GM19324 (cell line): ENCODE measurements at regions not wholly inside any gene's neighbourhood (a gene's known extent, or its start where the extent isn't known, plus 50 kb on each side); places are given as distances from the start of the nearest gene placed in this dataset.
"Not testable (repeated sequence)": the region's sequence is repeated elsewhere in the genome, so short reads cannot be mapped to it uniquely, and the experiment has no call there.

ENCODE experiments used
- ATAC-seq: cut with Tn5 transposase; IDR thresholded peaks from one replicate; pipeline ENCODE4 v1.9.1; 2021; ENCODE audit warnings: mild to moderate bottlenecking, moderate library complexity; ENCODE audit not compliant: unreplicated experiment, low FRiP score

DNA sequence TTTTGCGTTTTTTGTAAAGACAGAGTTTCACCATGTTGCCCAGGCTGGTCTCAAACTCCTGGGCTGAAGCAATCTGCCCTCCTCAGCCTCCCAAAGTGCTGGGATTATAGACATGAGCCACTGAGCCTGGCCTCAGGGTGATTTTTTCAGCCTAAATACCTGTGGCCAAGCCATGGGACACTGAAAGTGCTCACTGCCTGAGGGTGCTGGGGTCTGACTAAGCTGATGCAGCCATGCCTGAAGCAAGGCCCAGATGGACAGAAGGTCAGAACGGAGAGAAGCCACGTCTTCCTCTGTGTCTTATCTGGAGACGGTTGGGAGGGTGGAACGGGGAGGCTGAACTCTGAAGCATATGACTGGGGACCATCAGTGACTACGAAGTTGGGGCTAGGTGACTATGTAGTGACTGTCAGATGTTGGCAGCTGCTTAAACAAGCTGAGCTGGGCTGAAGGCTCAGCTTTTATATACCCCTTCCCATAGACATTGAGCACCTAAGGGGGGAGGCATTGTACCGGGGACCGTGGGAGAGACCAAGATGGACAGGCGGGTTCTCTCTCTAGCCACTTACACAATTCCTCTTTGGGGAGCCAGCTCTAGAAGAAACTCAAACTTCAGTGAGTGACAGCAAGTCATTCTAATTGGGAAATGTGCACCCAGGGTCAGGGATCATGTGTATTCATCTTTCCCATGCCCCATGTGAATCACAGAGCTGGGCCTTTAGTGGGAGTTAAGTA is 73.3 kb upstream of the HABP2 start:
- no peak for ATAC-seq

DNA sequence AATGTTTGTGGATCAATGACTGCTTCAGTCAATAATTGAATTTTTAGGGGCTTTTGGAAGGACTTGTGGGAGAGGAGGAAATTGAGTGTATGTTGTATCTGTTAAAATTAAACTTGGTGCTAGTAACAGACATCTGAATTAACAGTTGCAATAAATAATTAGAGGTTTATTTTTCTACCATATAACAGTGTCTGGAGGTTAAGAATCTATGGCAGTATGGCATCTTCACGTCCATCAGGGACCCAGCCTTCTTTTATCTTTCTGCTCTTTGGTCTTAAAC is 72.8 kb upstream of the HABP2 start:
- ATAC-seq, result no peak

DNA sequence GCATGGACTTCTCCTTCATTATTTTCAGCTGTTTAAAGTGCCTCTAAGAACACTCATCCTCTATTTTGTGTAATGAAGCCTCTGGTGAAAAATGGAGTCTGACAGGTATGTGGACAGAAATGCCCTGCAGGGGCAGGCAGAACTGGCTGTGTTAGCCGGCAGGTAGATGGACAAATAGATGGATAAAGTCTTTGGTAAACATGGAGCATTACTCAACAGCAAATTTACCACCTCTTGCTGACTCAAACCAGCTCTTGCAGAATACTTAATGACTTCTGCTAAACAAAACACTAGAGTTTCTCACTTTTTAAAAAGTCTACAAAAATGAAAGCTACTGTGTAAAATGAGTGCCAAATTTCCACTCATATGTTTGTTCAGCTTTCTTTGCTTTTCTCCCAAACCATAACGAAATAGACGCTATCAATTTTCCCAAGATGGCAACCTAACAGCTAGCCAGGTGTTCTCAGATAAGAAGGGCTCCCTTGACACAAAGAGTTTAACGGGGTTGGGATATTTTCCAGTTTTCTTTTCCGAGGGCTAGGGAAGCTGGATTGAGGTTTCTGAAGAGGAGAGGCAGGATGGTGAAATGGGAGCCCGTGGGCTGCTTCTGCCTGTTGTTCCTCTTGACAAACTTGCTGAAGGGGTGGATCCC is 71.9 kb upstream of the HABP2 start:
- no peak for ATAC-seq

DNA sequence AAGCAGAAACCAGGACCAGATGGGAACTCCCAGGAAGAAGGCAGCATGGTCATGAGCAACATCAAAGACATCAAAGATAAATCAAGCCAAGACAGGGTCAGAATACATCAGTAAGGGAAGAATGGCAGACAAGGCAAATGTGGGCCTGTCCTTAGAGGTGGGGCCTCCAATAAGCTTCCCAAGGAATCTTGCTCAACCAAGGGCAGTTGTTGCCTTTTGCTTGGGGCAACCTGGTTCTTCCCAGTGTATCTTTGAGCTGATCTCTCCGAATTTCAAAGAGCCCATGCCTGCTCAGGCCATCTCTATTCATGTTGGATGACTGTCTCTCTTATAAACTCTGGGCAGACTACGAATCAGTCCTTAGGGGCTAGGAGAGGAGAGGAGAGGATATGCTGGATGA is 68.4 kb upstream of the HABP2 start:
- ATAC-seq, result no peak

DNA sequence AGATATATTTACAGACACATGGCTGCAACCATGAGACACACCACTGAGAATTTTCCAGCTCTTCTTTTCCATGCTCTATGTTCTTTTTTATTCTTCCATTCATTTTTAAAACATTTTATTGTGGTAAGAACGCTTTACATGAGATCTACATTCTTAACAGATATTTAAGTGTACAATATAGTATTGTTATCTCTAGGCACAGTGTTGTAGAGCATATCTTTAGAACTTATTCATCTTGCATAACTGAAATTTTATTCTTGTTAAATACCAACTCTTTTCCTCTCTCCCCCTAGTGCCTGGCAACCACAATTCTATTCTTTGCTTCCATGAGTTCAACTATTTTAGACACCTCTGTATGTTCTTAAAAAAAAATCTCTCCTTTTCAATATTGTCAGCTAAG is 67.1 kb upstream of the HABP2 start:
- ATAC-seq, result no peak

DNA sequence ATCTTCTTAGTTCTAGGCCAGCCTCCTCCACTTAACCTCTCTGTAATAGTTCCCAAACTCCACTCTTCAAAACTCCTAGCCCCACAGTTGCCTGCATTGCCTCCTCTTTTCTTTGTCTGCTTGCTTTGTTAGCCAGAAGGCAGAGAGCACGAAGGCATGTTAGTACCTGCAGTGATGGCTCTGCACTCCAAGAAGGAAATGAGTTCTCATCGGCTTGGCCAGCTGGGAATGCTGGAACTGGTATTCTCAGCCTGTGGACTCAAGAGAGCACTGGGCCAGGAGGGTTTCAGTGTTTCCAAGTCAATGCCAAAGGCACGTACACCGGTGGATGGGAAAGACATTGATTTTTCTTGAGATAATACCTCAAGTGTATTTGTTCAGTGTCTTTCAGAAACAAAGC is 66.3 kb upstream of the HABP2 start:
- no peak for ATAC-seq

DNA sequence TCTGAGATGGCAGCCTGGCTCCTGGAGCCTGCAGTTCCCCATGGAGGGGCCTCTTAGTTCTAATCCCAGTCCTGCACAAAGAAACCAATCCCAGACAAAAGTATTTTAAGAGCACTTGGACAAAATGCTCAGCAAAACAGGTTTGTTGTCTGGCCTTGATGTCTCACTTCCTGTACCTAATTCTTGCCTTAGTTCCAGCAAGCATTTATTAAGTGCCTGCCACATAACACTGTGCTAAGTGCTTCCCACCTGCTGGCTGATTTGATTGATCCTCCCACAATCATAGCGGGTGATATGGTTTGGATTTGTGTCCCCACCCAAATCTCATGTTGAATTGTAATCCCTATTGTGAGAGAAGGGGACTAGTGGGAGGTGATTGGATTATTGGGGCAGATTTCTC is 65.7 kb upstream of the HABP2 start:
- ATAC-seq, result no peak

DNA sequence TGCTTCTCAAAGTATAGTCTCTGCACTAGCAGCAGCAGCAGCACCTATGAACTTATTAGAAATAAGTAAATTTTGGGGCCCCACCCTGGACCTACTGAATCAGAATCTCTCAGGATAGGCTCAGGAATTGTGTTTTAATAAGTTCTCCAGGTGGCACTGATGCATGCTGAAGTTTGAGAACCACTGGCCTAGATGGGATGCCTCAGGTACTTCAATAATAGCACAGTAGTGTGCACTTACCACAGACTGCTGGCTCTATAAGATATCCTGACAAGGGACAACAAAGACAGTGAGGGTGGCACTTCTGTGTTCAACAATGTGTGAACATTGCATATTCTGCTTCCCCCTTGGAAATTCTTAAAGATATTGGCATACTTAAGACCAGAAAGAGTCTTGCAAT is 64.7 kb upstream of the HABP2 start:
- no peak for ATAC-seq

DNA sequence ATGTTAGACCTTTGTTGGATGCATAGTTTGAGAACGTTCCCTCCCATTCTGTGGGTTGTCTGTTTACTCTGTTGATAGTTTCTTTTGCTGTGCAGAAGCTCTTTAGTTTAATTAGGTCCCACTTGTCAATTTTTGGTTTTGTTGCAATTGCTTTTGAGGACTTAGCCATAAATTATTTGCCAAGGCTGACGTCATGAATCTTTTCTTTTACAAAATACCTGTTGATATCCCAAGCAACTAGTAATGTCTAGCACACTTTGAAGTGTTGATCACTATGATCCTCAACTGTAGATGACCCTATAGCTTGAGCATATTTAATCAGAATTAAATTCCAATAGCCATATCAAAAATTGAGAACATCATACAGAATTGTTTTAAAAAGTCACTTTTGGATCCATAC is 63.3 kb upstream of the HABP2 start:
- ATAC-seq, result not testable (repeated sequence)

DNA sequence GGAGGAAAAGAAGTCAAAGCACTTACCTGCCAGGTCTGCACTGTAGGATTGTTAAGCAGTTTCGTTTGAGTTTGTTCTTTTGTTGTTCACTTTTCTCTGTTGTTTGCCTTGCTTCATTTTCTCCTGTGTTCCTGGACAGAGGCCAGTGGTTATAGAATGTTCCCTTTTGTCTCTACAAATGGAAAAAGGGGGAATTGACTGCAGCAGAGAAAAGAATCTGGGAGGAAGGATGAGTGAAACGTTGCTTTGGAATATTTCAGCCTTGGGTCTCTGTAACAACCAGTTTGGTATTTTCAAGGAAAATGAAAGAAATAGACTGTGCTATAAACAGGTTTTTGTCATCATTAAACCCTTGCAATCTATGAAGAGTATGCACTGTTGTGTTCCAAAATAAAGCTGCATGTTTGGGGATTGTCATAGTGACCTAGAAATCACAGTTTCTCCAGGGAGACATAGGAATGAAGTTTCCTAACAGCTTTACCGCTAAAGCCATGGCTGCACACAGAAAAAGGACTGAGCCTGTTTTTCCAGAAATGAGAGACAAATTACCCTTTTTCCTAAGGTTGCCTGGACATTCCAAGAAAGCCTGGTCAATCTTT is 60.8 kb upstream of the HABP2 start:
- ATAC-seq, result no peak

DNA sequence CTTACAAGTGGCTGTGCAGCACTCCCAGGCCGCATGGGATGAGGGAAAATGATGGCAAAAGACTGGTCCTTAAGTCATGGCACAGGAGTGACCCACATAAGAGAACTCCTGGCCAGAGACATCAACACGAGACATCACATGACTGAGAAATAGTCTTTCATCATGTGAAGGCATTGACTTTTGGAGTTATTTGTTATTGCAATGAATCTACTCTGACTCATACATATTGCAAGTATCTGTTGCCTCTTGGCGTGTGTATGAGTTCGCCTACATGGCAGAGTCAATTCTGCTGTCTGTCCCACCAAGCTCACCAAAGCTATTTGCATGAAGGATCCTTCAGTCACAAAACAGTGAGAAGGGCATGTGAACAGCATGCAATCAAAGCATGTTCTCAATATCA is 59.7 kb upstream of the HABP2 start:
- ATAC-seq, result no peak

DNA sequence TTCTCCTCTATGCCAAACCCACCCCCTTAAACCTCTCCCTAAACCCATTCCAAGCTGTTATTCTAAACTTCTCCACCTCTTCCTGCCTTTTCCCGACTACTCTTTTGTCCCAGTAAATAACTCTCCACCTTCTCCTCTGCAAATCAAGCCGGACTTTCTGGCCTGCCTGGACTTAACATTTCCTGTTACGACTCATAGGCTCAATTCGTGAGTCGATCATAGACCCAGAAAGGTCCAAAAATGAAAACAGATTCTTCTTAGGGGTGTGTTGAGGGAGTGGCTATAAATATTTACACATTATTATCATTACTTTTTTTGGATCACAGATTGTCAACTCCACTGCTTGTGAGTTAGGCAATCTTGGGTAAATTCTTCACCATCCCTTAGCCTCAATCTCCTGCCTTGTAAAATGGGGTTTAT is 59.0 kb upstream of the HABP2 start:
- no peak for ATAC-seq

DNA sequence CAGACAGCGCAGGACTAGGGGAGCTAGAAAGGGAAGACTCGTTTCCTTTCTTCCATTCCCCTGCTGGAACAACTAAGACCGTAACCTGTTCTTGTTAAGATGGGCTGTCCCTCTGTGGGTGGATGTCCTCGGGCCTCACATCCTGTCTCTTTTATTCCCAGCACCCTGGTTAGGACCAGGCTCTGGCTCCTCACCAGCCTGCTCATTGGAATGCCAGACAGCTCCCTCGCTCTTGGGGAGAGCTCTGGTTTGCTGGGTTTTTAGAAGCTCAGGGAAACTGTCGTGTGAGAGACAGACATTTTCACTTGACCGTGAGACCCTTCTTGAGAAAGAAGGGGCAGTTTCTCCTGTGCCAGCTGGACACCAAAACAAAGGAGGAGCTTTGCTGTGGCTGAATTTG is 58.1 kb upstream of the HABP2 start:
- ATAC-seq, result no peak

DNA sequence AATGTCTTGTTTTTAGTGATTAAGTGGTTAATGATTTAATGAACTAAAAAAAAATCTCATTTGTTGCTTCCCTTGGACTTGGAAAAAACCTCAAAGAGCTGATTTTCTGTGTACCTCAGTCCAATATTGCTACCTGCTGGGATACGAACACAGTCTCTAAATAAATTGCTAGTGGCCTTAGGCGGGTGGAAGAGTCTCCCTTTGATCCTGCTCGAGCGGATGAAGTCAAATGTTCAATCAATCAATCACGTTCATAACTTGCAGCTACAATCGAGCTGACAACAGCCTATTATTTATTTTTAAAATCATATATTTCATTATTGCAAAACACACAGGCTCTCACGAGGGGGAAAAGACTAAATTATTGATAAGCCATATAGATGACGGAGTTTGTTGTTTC is 57.3 kb upstream of the HABP2 start:
- no peak for ATAC-seq

DNA sequence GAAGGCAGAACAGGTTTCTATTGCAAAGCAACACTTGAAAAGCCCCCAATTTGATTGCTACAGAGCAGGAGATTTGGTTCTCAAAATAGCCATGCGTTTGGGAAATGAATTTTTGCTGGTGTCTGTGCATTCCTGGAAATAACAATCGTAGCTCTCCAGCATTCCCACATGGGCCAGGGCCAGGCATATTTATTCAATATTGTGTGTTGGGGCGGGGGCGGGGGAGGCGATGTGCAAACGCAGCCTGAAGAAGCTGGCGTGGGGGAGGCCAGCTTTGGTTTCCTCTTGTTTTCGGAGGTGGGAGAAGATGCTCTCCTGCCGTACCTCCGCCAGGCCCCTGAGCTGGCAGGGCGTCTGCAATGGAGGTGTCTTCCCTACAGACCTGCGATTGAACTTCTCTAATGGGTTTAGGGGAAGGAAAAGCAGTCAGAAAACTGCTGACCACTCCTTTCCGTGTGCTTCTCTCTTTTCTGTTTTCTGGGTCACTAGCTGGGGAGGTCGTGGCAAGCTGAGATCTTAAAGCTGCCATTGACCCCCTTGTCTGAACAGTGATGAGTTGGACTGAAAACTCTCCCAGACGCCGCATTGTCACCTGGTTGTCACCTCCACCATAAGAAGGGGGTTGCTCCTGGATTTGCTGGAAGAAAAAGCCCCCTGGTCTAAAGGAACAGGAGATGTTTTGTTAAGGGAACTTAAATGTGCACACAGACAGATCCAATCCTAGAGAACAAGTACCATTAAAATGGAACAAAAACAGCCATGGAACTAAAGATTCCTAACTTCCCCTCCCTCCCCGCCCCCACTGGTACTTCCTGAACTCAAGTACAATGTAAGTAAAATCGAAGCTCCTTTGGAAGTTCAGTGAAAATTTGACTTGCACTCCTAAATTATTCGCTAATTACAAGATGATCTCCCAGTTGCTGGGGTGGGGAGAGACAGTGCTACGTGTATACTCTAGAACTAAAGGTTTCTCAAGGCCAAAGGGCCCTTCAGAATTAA is 56.4 kb upstream of the HABP2 start:
- ATAC-seq, result no peak

DNA sequence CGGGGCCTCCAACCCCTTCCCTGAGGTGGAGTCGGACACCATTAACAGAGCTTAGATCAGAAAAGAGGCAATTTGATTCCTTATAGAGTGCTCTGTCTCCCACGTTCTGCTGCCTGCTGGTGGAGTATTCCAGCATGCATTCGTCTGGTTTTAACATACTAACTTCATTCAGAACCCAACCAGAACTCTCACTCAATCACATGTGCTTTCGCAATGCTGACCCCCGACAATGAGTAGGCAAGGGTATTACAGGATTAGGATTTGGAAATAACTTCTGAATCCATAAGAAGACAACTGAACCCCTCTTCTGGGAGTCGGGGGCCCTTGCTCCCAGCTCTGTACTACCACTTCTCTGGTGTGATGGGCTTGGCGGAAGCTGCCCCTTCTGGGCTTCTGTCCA is 55.7 kb upstream of the HABP2 start:
- ATAC-seq, result no peak

DNA sequence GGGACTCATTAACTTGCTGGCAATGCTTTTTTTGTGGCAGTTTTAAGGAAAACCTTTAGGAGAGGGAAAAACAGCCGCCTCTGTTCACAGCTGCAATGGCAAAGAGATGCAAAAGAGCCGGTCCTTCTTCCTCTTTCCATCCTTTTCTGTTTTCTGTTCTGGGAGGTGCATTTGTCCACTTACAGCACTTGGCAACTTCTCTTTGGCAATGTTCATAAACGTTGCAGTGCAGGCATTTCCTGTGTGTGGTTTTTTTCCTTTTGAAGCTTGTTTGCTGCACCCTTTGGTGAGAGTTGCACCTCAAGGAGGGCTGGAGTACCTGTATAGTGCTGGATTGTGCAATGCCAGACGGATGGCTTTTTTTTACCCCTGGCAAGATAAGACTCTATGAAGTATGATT is 53.9 kb upstream of the HABP2 start:
- no peak for ATAC-seq

DNA sequence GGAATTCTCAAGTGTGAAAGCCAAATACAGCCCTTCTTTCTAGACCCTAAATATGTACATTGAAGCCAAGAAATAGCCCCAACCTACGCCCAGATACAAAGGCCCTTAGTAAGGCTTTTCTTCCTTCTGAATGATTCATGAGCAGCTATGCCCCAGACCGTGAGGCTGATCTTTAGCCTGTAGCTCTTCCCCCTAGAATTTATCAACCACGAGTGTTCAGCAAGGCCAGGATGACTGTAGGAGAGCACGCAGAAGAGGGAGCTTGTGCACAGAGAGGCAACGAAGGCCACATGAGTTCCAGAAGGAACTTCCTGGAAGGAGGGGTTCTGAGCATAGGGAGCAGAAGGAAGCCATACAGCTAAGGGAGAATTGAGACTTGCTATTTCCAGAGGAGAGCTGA is 53.0 kb upstream of the HABP2 start:
- no peak for ATAC-seq

DNA sequence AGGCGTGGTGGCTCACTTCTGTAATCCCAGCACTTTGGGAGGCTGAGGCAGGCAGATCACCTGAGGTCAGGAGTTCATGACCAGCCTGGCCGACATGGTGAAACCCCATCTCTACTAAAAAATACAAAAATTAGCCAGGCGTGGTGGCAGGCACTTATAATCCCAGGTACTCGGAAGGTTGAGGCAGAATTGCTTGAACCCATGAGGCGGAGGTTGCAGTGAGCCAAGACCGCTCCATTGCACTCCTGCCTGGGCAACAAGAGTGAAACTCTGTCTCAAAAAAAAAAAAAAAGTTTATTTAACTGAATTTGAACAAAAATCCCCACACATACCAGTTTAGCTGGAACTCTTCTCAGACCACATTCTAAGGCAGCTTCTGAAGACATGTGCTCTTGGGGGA is 51.8 kb upstream of the HABP2 start:
- ATAC-seq, result not testable (repeated sequence)
